ENCODE measurements at regions not wholly inside any gene's neighbourhood (a gene's known extent, or its start where the extent isn't known, plus 50 kb on each side); places are given as distances from the start of the nearest gene placed in this dataset.

- no peak for TF ChIP-seq CTCF (IDR thresholded peaks at IDR 0.05)
- TF ChIP-seq POLR2A (IDR thresholded peaks at IDR 0.05): no peak
Observed at GRCh38 chr3:20608054-20608738, 422.2 kb upstream of the SGO1 start.

All from thyroid gland (tissue), 4 donors.